PC-9 (cell line): ENCODE measurements at regions not wholly inside any gene's neighbourhood (a gene's known extent, or its start where the extent isn't known, plus 50 kb on each side); places are given as distances from the start of the nearest gene placed in this dataset.

Experiments
- BruUV-seq: library from RNA; stranded (reverse); fragments of 400-500 nt; replicated peaks from 2 replicates; lab custom pipeline; 2021; lab: Mats Ljungman, UMichigan
- CTCF ChIA-PET: fragments of 300-600 bp; sonication (Branson Sonifier 250); formaldehyde crosslinking; loops from one replicate; lab custom pipeline; 2022; ENCODE audit warnings: antibody characterized with exemption; lab: Charles Lee
- POLR2A ChIA-PET: fragments of 300-600 bp; sonication (Branson Sonifier 250); formaldehyde crosslinking; loops from one replicate; lab custom pipeline; 2022; ENCODE audit warnings: antibody characterized with exemption; ENCODE audit not compliant: unreplicated experiment; lab: Charles Lee
- DNase-seq, 2 experiments: peaks; one replicate each; pipeline versions ENCODE4 v3.0.0 to v3.0.0-alpha.2; 2015 to 2022; ENCODE audit warnings: mixed read lengths in 1 of 2
- H2AFZ ChIP-seq: fragments of 200-600 bp; sonication (generic); 2 replicates; pipeline ENCODE4 v1.8.1; 2017; ENCODE audit warnings: antibody characterized with exemption
- H3F3A ChIP-seq: fragments of 200-600 bp; sonication (generic); 2 replicates; pipeline ENCODE4 v1.8.1; 2017; ENCODE audit warnings: antibody characterized with exemption, mild to moderate bottlenecking, low read depth; ENCODE audit not compliant: insufficient read depth
- H3K27ac ChIP-seq: fragments of 200-600 bp; sonication (generic); 2 replicates; pipeline ENCODE4 v1.6.1; 2016; ENCODE audit warnings: mixed run types
- H3K27me3 ChIP-seq: fragments of 200-600 bp; sonication (generic); 2 replicates; pipeline ENCODE4 v1.6.1; 2016; ENCODE audit warnings: low read depth, mixed run types; ENCODE audit not compliant: insufficient read depth
- H3K36me3 ChIP-seq: fragments of 200-600 bp; sonication (generic); 2 replicates; pipeline ENCODE4 v1.6.1; 2016; ENCODE audit warnings: low read depth, mixed run types
- H3K4me1 ChIP-seq: fragments of 200-600 bp; sonication (generic); replicated peaks from 2 replicates; pipeline ENCODE4 v1.6.1; 2016; ENCODE audit warnings: mixed run types; ENCODE audit not compliant: insufficient read depth
- H3K4me2 ChIP-seq: fragments of 200-600 bp; sonication (generic); 2 replicates; pipeline ENCODE4 v1.6.1; 2017; ENCODE audit warnings: mixed run types
- H3K4me3 ChIP-seq: fragments of 200-600 bp; sonication (generic); 2 replicates; pipeline ENCODE4 v1.6.1; 2016; ENCODE audit warnings: mixed run types
- H3K79me2 ChIP-seq: fragments of 200-600 bp; sonication (generic); 2 replicates; pipeline ENCODE4 v1.6.1; 2017; ENCODE audit warnings: low read depth, mixed run types
- H3K9me2 ChIP-seq: fragments of 200-600 bp; sonication (generic); 2 replicates; pipeline ENCODE4 v1.8.1; 2017; ENCODE audit warnings: mild to moderate bottlenecking; ENCODE audit not compliant: insufficient read depth
- H3K9me3 ChIP-seq: fragments of 200-600 bp; sonication (generic); 2 replicates; pipeline ENCODE4 v1.8.1; 2016; ENCODE audit warnings: low read depth; ENCODE audit not compliant: insufficient read depth
- H4K20me1 ChIP-seq: fragments of 200-600 bp; sonication (generic); 2 replicates; pipeline ENCODE4 v1.8.1; 2017; ENCODE audit not compliant: insufficient read depth
- CTCF ChIP-seq: fragments of 200-600 bp; sonication (generic); conservative IDR thresholded peaks from 2 replicates; pipeline ENCODE4 v1.6.1; 2017; ENCODE audit warnings: mixed run types, antibody characterized with exemption, mild to moderate bottlenecking, moderate library complexity
- EZH2 ChIP-seq: fragments of 200-600 bp; sonication (generic); IDR thresholded peaks from 2 replicates; pipeline ENCODE4 v1.8.0; 2017; ENCODE audit warnings: antibody characterized with exemption, low read depth
- intact Hi-C: fragments of 100-400 bp; cut with micrococcal nuclease; formaldehyde crosslinking; loops from one replicate; pipeline ENCODE4 v1.10.0; 2022; ENCODE audit not compliant: unreplicated experiment

DNA sequence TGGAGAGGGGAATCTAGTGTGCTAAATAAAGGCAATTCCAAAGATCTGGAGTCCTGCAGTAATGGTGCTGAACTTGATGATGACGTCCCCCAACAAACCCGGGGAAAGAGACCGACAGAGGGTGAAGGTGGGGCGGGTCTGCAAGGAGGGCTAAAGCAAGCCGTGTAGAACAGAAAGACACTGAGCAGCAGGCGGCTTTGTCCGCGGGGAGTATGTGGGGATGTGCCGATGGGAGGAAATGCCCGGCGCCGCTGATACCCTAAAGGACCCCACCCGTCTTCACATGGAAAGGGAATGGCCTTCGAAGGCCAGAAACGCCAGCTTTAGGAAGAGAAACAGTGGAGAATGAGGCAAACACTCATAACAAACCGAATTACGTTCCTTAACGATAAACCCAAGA lies 528.9 kb downstream of the ZNF674 start:
- H3K4me3 ChIP-seq: no peak overlapping the region
- intact Hi-C loops: no loop called here
- TF ChIP-seq CTCF: no peak
- TF ChIP-seq EZH2: no peak
- POLR2A ChIA-PET: no interaction called here
- H2AFZ ChIP-seq: no peak overlapping the region
- no peak overlapping the region for H3K4me2 ChIP-seq
- H3K27me3 ChIP-seq: no peaks in the 10 kb centered on the region
- no TSS peak for BruUV-seq
- H3K9me3 ChIP-seq: no peaks in the 10 kb centered on the region
- H4K20me1 ChIP-seq: no peaks in the 10 kb centered on the region
- H3K36me3 ChIP-seq: no peaks in the 10 kb centered on the region
- no peaks in the 10 kb centered on the region for H3K79me2 ChIP-seq
- CTCF ChIA-PET: no interaction called here
- DNase-seq: no peak
- H3K27ac ChIP-seq: no peak overlapping the region
- no peaks in the 10 kb centered on the region for H3K9me2 ChIP-seq
- no peaks in the 10 kb centered on the region for H3F3A ChIP-seq
- H3K4me1 ChIP-seq: no peaks in the 10 kb centered on the region

- no peaks in the 10 kb centered on the region for H3K9me2 ChIP-seq
- ChIA-PET POLR2A (no interaction called here), CTCF (no interaction called here)
- H4K20me1 ChIP-seq: no peaks in the 10 kb centered on the region
- TF ChIP-seq CTCF: no peak
- no peak for TF ChIP-seq EZH2
- BruUV-seq: no TSS peak
- no peaks in the 10 kb centered on the region for H3K79me2 ChIP-seq
- H2AFZ ChIP-seq: no peak overlapping the region
- H3K4me2 ChIP-seq: no peak overlapping the region
- DNase-seq: no peak
- H3K36me3 ChIP-seq: no peaks in the 10 kb centered on the region
- H3F3A ChIP-seq: no peaks in the 10 kb centered on the region
- no peak overlapping the region for H3K27ac ChIP-seq
- H3K4me3 ChIP-seq: no peak overlapping the region
- no peaks in the 10 kb centered on the region for H3K4me1 ChIP-seq
- no peaks in the 10 kb centered on the region for H3K27me3 ChIP-seq
- H3K9me3 ChIP-seq: no peaks in the 10 kb centered on the region
- intact Hi-C loops: no loop called here
Measured at GRCh38 chrX:46015653-46016052, 529.6 kb downstream of the ZNF674 start.

DNA sequence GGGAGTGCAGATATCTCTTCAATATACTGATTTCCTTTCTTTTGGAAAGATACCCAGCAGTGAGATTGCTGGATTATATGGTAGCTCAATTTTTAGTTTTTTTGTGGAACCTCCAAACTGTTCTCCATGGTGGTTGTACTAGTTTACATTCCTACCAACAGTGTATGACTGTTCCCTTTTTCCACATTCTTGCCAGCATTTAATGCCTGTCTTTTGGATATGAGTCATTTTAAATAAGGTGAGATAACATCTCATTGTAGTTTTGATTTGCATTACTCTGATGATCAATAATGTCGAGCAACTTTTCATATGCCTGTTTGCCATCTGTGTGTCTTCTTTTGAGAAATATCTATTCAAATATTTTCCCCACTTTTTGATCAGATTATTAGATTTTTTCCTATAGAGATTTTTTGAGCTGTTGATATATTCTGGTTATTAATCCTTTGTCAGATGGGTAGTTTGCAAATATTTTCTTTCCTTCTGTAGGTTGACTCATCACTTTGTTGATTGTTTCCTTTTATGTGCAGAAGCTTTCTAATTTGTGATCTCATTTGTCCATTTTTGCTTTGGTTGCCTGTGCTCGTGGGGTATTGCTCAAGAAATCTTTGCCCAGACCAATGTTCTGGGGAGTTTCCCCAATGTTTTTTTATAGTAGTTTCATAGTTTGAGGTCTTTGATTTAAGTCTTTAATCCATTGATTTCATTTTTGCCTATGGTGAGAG lies 552.7 kb downstream of the ZNF674 start:
- DNase-seq: peak in 1 of 2 experiments; percentile 33
- Histone ChIP-seq H3K4me1 (no peaks in the 10 kb centered on the region), H3K4me3 (no peak overlapping the region), H3K27me3 (no peaks in the 10 kb centered on the region), H3K36me3 (no peaks in the 10 kb centered on the region), H3K79me2 (no peaks in the 10 kb centered on the region), H4K20me1 (no peaks in the 10 kb centered on the region), H3K9me2 (no peaks in the 10 kb centered on the region), H3K4me2 (no peak overlapping the region), H3K9me3 (no peaks in the 10 kb centered on the region), H3F3A (no peaks in the 10 kb centered on the region), H3K27ac (no peak overlapping the region), H2AFZ (no peak overlapping the region)
- no TSS peak for BruUV-seq
- ChIA-PET CTCF (no interaction called here), POLR2A (no interaction called here)
- TF ChIP-seq CTCF: no peak
- TF ChIP-seq EZH2: no peak
- intact Hi-C loops: no loop called here
